Germinal center (tissue), 1 donor: ENCODE measurements at regions not wholly inside any gene's neighbourhood (a gene's known extent, or its start where the extent isn't known, plus 50 kb on each side); places are given as distances from the start of the nearest gene placed in this dataset.

Experiments used
- DNase-seq: peaks from one replicate; pipeline ENCODE4 v3.0.0; 2012; ENCODE audit warnings: mixed read lengths, low spot score

DNA sequence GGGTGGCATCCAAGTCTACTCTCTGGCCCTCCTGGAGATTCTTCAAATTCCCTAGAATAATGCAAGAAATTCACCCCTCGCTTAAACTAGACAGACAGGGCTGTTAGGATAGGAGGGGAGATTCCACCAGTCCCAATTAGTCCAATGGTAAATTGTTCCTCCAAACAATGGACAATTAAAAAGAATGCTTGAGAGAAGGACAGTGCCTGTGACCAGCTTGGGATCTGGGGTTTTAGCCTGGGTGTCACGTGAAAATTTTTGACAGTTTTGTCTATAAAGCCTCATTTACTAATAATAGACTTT, 177.7 kb upstream of the RAB4A start:
- no peak for DNase-seq

DNA sequence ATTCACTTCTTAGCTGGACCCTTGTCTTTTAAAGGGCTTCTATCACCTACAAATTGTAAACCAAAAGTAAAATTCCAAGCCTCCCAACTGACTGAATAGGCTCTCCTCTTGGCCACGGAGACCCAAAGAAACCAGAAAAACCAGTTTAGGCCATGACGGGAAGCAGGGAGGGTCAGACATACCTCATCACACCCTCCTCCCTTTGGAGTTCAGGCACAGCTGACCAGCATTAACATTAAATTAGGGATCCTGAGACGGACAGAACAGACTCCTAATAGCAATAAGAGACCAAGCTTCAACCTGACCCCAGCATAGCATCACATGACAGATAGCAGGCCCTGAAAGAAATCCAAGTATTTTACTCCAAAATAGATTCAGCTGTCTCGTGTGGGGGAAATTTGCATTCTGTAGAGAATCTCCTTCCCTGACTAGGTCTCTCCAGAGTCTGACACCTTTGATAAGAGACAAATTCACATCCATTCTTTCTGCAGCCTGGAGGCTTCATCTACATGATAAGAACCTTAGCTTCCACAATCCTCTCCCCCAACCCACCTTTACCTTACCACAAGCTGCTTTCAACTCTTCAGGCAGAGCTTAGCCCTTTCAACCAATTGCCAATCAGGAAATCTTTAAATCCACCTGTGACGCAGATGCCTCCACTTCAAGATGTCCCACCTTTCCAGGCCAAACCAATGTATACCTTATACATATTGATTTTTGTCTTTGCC, 177.1 kb upstream of the RAB4A start:
- no peak for DNase-seq

GRCh38 chr1:229094476-229095311, 176.2 kb upstream of the RAB4A start:
- no peak for DNase-seq

GRCh38 chr1:229095325-229095724, 175.6 kb upstream of the RAB4A start:
- DNase-seq: no peak

DNA sequence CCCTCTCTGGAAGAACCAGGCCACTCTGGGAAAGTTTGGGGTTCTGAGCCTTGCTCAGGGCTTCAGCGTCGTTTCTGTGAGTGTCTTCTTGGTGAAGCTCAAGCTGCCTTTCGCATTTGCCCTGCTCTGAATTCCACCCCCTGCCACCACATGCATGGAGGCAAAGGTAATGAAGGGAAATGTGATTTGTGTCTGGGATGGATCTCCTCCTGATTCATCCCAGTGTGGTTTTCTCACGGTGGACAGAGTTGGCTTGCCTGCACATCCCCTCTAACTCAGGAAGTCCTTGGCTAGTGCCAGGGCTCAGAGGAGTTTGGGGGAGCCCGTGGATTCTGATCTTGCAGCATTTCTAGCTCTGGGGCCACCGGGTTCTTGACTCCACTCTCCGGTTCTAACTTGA, 173.6 kb upstream of the RAB4A start:
- DNase-seq: no peak

- DNase-seq: no peak
Observed at GRCh38 chr1:229098361-229098760, 172.6 kb upstream of the RAB4A start.

DNA sequence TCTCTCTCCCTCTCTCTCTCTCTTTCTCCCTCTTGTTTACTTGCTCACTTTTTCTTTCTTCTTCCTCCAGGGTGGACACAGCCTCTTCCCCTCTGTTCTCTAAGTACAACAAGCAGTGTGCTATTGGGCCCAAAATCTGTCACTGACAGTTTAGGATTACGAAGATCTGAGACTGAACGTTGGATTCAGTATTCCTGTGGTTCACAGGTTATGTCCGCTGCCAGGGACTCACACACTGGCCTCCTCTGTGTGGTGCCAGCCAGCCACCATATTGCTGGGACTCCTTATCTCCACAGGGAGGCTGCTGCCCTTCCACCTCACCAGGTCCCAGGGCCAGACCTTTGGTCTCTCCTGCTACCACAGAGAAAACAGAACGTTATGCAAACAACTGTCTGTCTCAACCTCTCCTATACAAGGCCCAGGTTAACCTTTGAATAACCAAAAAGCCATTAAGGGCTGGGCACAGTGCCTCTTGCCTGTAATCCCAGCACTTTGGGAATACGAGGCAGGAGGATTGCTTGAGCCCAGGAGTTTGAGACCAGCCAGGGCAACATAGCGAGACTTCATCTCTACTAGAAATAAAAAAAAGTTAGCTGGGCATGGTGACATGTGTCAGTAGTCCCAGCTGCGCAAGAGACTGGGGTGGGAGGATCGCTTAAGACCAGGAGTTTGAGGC, 171.9 kb upstream of the RAB4A start:
- DNase-seq: no peak

GRCh38 chr1:229101011-229101871, 169.7 kb upstream of the RAB4A start:
- DNase-seq: no peak

DNA sequence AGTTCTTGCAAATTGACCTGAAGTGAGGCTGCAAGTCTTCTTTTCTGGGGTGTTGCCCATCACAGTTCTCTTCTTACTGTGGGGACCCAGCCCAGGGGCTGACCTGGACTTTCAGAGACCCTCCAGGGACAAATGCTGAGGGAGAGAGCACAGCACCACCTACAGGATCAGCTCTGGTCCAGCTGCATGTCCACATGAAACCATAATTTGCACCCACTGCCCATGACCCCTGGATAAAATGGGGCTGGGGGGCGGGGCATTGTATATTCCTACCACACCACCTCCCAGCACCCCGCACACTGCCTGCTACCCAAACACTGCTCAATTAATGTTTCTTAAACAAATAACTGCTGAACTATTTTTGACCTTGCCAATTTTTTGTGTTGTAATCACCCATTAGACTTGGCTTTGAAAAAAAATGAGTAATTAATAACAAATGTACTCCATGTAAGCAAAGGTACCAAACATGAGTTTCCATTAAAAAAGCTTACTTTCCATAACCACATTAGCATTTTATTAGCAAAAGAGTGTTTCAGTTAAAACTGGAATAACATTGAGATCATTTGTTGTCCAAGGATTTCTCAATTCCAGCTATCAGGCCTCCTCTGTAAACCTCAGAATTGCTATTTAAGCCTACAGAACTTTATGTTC, 168.0 kb upstream of the RAB4A start:
- no peak for DNase-seq

DNA sequence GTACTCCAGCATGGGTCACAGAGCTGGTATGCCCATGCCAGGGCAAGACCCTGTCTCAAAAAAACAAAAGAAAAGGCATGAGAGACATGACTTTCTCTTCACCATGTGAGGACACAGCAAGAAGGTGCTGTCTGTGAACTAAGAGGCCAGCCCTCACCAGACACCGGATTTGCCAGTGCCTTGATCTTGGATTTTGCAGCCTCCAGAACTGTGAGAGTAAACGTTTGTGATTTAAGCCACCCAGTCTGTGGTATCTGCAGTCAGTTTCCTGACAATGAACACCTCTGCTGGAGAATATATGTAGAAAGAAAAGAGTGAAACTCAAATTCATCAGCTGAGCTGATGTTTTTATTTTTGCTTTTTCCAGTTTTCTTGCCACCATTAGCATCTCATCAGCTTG, 166.3 kb upstream of the RAB4A start:
- no peak for DNase-seq

DNA sequence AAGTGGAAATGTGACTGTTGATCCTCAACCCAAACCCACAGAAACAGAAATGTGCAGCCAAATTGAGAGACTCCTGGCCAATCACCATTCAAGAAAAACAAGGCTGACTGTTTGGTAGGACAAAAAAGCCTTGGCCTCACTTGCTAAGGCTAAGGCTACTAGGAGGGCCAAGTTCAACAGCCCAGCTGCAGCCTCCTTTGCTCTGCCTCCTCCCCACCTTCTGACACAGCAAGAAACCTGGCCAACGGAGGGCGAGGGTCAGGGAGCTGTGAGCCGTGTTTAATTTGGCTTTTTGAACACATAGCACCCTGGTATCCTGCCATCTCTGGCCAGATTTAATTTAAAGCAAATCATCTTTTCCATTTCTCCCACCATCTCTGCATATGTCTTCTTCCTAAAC, 165.8 kb upstream of the RAB4A start:
- no peak for DNase-seq

GRCh38 chr1:229105822-229106525, 164.9 kb upstream of the RAB4A start:
- no peak for DNase-seq

- DNase-seq: no peak
Observed at GRCh38 chr1:229106526-229107125, 164.3 kb upstream of the RAB4A start.

DNA sequence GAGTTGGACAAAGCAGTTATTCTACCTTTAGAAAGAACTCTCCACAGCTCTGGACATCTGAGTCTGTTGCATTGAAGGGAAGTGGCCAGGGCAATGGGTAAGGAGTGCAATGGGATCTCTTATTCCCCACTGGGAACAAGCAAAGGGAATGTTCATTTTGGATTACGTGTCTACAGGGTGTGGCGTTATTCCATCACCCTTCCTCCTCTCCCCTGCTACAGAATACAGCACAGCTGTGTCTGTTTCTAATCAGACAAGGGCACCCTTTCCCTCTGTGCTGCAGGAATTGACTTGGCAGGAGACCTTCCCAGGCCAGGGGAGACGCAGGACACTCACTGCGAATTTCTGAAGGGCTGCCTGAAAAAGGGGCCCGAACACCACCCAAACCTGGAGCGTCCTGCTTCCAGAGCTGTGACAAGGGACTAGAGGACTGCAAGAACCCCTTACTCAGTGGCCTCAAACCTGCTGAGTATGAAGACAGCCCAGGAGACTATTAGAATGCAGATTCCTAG, 163.6 kb upstream of the RAB4A start:
- DNase-seq: no peak

DNA sequence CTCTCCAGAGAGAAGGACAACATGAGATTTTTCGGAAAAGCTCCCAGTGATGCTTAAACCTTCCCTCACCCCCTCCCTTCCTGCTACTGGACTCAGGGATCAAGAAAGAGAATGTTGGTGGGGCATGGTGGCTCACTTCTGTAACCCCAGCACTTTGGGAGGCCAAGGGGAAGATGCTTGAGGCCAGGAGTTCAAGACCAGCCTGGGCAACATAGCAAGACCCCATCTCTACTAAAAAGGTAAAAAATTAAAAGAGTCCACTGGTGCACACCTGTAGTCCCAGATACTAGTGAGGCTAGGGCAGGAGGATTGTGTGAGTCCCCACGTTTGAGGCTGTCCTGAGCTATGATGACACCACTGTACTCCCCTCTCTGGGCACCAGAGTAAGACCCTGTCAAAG, 162.9 kb upstream of the RAB4A start:
- no peak for DNase-seq

DNA sequence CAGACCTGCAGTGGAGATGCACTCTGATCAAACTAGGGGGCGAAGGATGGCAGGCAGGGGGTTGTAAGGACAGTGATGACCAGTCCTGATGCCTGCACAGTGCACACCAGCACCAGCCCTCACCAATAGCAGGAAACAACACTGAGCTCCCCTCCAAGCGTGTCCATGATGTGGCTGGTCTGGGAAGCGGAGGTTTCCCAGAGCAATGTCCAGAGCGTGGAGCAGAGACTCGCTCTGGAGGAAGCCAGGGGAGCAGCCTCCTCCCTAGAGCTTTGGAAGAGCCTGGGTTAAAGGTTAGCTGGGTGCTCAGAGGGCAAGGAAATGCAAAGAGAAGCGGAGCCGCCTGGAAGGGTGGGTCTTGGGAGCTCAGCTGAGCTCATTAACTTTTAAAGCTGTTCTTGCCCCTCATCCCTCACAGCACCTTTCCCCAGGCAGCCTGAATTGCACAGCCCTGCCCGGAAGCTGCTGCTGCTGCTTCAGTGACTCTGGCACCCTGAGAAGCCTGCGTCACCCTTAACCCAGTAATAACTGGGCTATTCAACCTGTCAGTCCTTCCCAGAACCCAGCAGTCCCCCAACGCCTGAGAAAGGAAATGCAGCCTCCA, 162.2 kb upstream of the RAB4A start:
- DNase-seq: no peak

GRCh38 chr1:229109320-229109761, 161.6 kb upstream of the RAB4A start:
- no peak for DNase-seq

DNA sequence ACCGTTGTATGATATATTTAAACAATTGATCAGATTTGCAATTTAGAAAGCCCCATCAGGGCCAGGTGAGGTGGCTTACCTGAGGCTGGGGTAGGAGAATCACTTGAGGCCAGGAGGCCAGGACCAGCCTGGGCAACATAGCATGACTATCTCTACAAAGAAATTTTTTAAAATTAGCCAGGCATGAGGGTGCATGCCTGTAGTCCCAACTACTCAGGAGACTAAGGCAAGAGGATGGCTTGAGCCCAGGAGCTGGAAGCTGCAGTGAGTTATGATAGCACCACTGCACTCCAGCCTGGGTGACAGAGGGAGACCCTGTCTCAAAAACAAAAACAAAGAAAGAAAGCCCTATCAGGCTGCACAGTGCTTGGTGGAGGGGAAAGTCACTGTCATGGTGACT, 159.9 kb upstream of the RAB4A start:
- DNase-seq: no peak

DNA sequence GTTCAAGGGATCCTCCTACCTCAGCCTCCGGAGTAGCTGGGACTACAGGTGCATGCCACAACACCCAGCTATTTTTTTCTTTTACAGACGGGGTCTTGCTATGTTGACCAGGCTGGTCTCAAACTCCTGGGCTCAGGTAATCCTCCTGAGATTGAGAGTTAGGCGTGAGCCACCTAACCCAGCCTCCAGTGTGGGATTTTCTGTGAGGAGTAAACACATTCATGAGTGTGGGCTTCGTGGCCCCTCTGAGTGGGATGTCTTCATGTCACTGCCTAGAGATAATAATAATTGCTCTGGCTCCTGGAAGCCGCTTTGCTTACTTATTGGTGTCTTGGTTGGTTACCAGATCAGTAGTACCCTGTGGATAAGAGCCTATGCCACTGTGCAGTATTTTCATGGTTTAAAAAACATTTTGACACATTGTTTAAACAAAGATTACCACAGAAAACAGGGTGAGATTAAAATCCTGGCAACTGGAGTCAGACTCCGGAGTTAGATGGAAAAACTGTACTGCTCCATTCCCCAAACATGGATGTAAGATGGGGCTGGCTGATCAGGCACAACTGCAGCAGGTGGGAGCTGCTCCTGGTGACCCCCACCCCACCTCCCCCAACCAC, 159.1 kb upstream of the RAB4A start:
- DNase-seq: no peak
